ENCODE measurements at regions not wholly inside any gene's neighbourhood (a gene's known extent, or its start where the extent isn't known, plus 50 kb on each side); places are given as distances from the start of the nearest gene placed in this dataset.

DNA sequence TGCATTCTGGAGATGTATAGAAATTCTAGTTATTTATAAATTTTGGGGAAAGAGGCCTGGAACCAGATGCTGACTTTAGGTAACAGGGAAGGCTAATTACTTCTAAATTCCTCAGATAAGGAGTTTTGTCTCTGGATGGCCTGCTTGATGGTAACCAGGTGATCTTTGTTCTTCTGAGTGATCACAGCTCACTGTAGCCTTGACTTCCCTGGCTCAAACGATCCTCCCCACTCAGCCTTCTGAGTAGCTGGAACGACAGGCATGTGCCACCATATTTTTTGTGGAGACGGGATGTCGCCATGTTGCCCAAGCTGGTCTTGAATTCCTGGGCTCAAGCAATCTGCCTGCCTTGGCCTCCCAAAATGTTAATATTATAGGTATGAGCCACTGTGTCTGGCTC, 54.4 kb upstream of the MSH6 start:
- no peaks in the 10 kb centered on the region for H3K4me1 ChIP-seq (replicated peaks in 1 of 4; ENCODE audit: control insufficient read depth in 3 of 4, insufficient read depth in 4 of 4, low read length in 3 of 4)
- no peak overlapping the region for H2AFZ ChIP-seq (ENCODE audit: low read length)
- no peak overlapping the region for H4K5ac ChIP-seq (ENCODE audit: insufficient read length, low read depth, low read length)
- H2AK5ac ChIP-seq (ENCODE audit: low read depth, low read length), result no peak overlapping the region
- no peak overlapping the region for H3K4me2 ChIP-seq (ENCODE audit: insufficient read depth in 1 of 2, low read depth in 2 of 2, low read length in 2 of 2)
- H3K4me3 ChIP-seq (ENCODE audit: extremely low read depth in 1 of 4, insufficient read depth in 2 of 4, low read depth in 3 of 4, low read length in 4 of 4), result no peak overlapping the region
- H3K23ac ChIP-seq (ENCODE audit: insufficient read length), result no peak overlapping the region
- no peak overlapping the region for H3K4ac ChIP-seq (replicated peaks; ENCODE audit: insufficient read length, low read depth, low read length)
- WGBS, 2 experiments (ENCODE audit: extremely low coverage in 1 of 2, insufficient coverage in 1 of 2, insufficient read length in 1 of 2, insufficient replicate concordance in 2 of 2, low coverage in 1 of 2, low lambda C conversion rate in 2 of 2, missing lambda C conversion rate in 1 of 2), result 95% methylated on average over 4 of the region's 4 CpGs; no CpG with 5 or more reads in 1 of the 2 experiments
- no peak overlapping the region for H3K27ac ChIP-seq (ENCODE audit: low read depth, low read length)
- H3K27me3 ChIP-seq (replicated peaks in 1 of 4; ENCODE audit: control insufficient read depth in 3 of 4, extremely low read depth in 1 of 4, insufficient read depth in 3 of 4, low read length in 3 of 4), result no peaks in the 10 kb centered on the region
- H4K8ac ChIP-seq (ENCODE audit: extremely low read depth, insufficient read depth, low read length), result no peak overlapping the region
- no peak overlapping the region for H3K56ac ChIP-seq (replicated peaks; ENCODE audit: insufficient read length, low read depth, low read length)
- H2BK12ac ChIP-seq (ENCODE audit: low read depth, low read length), result no peak overlapping the region
- no peaks in the 10 kb centered on the region for H3K36me3 ChIP-seq (ENCODE audit: control insufficient read depth in 2 of 4, insufficient read depth in 4 of 4, low read length in 3 of 4)
- H3K14ac ChIP-seq (ENCODE audit: insufficient read length), result no peak overlapping the region
- no peaks in the 10 kb centered on the region for H3K79me2 ChIP-seq (ENCODE audit: control insufficient read depth in 1 of 2, insufficient read depth in 2 of 2, low read length in 2 of 2)
- no peak overlapping the region for H2BK15ac ChIP-seq (ENCODE audit: low read length)
- H3K79me1 ChIP-seq (ENCODE audit: low read depth, low read length), result no peaks in the 10 kb centered on the region
- DNase-seq (ENCODE audit: low read depth in 1 of 2, low spot score in 2 of 2) (no peak), FAIRE-seq (no peak)
- ChIA-PET CTCF (ENCODE audit: partially characterized antibody) (interaction anchor here (0.8 kb wide), 1 partner anchor 192 kb away, joined by 3 read pairs; no protein-coding TSS in a partner anchor), POLR2A (ENCODE audit: partially characterized antibody) (no interaction called here)
- H2BK120ac ChIP-seq (replicated peaks; ENCODE audit: low read depth, low read length), result no peak overlapping the region
- no peaks in the 10 kb centered on the region for H4K20me1 ChIP-seq (replicated peaks in 1 of 2; ENCODE audit: control insufficient read depth in 1 of 2, insufficient read depth in 2 of 2, low read length in 2 of 2)
- H3K18ac ChIP-seq (ENCODE audit: extremely low read depth, low read length), result no peak overlapping the region
- no peak overlapping the region for H3K9ac ChIP-seq (replicated peaks in 1 of 4; ENCODE audit: extremely low read depth in 1 of 4, low read depth in 3 of 4, low read length in 3 of 4)
- no peaks in the 10 kb centered on the region for H3K9me3 ChIP-seq (ENCODE audit: insufficient read depth in 2 of 2, low read depth in 1 of 2, low read length in 1 of 2)
- no peak overlapping the region for H4K91ac ChIP-seq (replicated peaks; ENCODE audit: insufficient read length, low read length)
- no peak overlapping the region for H2BK20ac ChIP-seq (ENCODE audit: low read length)
- H3K23me2 ChIP-seq (ENCODE audit: low read depth, low read length), result no peaks in the 10 kb centered on the region
- no peak overlapping the region for H2BK5ac ChIP-seq (ENCODE audit: low read depth, low read length)
- TF ChIP-seq EP300 (IDR thresholded peaks at IDR 0.05; ENCODE audit: borderline replicate concordance in 1 of 2, low read depth in 2 of 2, low read length in 2 of 2) (no peak), CEBPB (IDR thresholded peaks at IDR 0.05; ENCODE audit: low read depth, low read length) (no peak), BACH1 (IDR thresholded peaks at IDR 0.05; ENCODE audit: low read length) (no peak), GTF2F1 (IDR thresholded peaks at IDR 0.05; ENCODE audit: borderline replicate concordance, low read depth, low read length) (no peak), SAP30 (IDR thresholded peaks at IDR 0.05; ENCODE audit: insufficient read depth, insufficient replicate concordance, low read length) (no peak), CTBP2 (IDR thresholded peaks at IDR 0.05; ENCODE audit: borderline replicate concordance, insufficient read depth, insufficient read length, low read length) (no peak), ZNF274 (IDR thresholded peaks at IDR 0.05; ENCODE audit: borderline replicate concordance, extremely low read depth, low read length) (no peak), SIN3A (conservative IDR thresholded peaks at IDR 0.05 in 1 of 2, IDR thresholded peaks at IDR 0.05 in 1 of 2; ENCODE audit: low read depth in 1 of 2, low read length in 2 of 2) (no peak), RFX5 (IDR thresholded peaks at IDR 0.05; ENCODE audit: borderline replicate concordance, low read depth, low read length) (no peak), POLR2A (IDR thresholded peaks at IDR 0.05; ENCODE audit: control extremely low read depth in 1 of 2, low read depth in 2 of 2, low read length in 2 of 2) (no peak), KDM1A (IDR thresholded peaks at IDR 0.05; ENCODE audit: borderline replicate concordance, low read length) (no peak), ASH2L (IDR thresholded peaks at IDR 0.05; ENCODE audit: low read length) (no peak), NRF1 (IDR thresholded peaks at IDR 0.05; ENCODE audit: low read depth, low read length) (no peak)
- TF ChIP-seq, protein P1, sequence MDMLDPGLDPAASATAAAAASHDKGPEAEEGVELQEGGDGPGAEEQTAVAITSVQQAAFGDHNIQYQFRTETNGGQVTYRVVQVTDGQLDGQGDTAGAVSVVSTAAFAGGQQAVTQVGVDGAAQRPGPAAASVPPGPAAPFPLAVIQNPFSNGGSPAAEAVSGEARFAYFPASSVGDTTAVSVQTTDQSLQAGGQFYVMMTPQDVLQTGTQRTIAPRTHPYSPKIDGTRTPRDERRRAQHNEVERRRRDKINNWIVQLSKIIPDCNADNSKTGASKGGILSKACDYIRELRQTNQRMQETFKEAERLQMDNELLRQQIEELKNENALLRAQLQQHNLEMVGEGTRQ (IDR thresholded peaks at IDR 0.05; ENCODE audit: low read length), result no peak

Measured in H1 (cell line).